Nephron (organoid): ENCODE measurements at regions not wholly inside any gene's neighbourhood (a gene's known extent, or its start where the extent isn't known, plus 50 kb on each side); places are given as distances from the start of the nearest gene placed in this dataset.

ENCODE experiments used
- H3K27ac Mint-ChIP-seq, 3 experiments: 2 replicates each; pipeline ENCODE4 v1.8.0; 2020; ENCODE audit warnings: mixed read lengths in 3 of 3, mild to moderate bottlenecking in 2 of 3, moderate library complexity in 1 of 3
- H3K27me3 Mint-ChIP-seq: 2 replicates; pipeline ENCODE4 v1.8.0; 2021; ENCODE audit warnings: low read depth, mild to moderate bottlenecking, moderate library complexity, mixed read lengths
- H3K36me3 Mint-ChIP-seq: 2 replicates; pipeline ENCODE4 v1.8.0; 2020; ENCODE audit warnings: low read depth, mixed read lengths
- H3K4me1 Mint-ChIP-seq: 2 replicates; pipeline ENCODE4 v1.8.0; 2020; ENCODE audit warnings: mixed read lengths
- H3K4me3 Mint-ChIP-seq, 3 experiments: 2 replicates each; pipeline ENCODE4 v1.8.0; 2020; ENCODE audit warnings: mild to moderate bottlenecking in 3 of 3, mixed read lengths in 3 of 3, moderate library complexity in 2 of 3
- H3K9me3 Mint-ChIP-seq: 2 replicates; pipeline ENCODE4 v1.8.0; 2020; ENCODE audit warnings: mixed read lengths
- TF ChIP-seq, protein P1 (sequence below), 3 experiments: fragments of 200-600 bp; sonication (generic); IDR thresholded peaks; one replicate each; pipeline ENCODE4 v1.5.0; 2021; ENCODE audit warnings: antibody characterized with exemption in 3 of 3; ENCODE audit not compliant: unreplicated experiment in 3 of 3

DNA sequence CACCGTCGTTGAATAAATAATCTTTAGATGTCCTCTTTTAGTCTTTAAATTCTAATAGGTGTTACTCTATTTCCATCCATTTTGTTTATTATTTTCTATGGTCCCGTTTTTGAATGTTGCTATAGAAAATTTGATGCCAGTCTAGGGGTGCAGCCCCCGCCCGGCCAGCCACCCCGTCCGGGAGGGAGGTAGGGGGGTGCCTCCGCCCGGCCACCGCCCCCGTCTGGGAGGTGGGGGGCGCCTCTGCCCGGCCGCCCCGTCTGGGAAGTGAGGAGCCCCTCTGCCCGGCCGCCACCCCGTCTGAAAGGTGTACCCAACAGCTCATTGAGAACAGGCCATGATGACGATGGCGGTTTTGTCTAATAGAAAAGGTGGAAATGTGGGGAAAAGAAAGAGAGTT lies 2372.2 kb upstream of the WWC1 start:
- Mint-ChIP-seq H3K27me3 (no peaks in the 10 kb centered on the region), H3K36me3 (no peaks in the 10 kb centered on the region), H3K4me3 (no peak overlapping the region)

DNA sequence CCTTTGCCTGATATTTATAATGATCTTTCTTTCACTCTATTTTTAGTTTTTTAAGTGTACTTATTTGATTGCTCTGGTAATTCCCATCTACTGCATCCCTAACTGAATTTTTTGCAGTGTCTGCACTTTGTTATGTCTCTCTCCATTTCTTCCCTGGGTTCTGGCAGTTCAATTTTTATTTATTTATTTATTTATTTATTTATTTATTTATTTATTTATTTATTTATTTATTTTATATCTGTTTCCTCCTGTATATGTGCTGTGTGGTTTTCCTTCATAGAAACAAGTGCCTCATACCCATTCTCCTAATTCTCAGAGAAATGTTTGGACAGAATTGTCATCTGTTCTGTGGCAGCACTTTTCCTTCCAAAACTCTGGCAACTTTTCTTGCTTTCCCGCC lies 2370.8 kb upstream of the WWC1 start:
- no peaks in the 10 kb centered on the region for H3K4me1 Mint-ChIP-seq
- H3K27ac Mint-ChIP-seq, result no peak overlapping the region
- H3K4me3 Mint-ChIP-seq, result no peak overlapping the region
- TF ChIP-seq, protein P1, sequence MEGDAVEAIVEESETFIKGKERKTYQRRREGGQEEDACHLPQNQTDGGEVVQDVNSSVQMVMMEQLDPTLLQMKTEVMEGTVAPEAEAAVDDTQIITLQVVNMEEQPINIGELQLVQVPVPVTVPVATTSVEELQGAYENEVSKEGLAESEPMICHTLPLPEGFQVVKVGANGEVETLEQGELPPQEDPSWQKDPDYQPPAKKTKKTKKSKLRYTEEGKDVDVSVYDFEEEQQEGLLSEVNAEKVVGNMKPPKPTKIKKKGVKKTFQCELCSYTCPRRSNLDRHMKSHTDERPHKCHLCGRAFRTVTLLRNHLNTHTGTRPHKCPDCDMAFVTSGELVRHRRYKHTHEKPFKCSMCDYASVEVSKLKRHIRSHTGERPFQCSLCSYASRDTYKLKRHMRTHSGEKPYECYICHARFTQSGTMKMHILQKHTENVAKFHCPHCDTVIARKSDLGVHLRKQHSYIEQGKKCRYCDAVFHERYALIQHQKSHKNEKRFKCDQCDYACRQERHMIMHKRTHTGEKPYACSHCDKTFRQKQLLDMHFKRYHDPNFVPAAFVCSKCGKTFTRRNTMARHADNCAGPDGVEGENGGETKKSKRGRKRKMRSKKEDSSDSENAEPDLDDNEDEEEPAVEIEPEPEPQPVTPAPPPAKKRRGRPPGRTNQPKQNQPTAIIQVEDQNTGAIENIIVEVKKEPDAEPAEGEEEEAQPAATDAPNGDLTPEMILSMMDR (IDR thresholded peaks at IDR 0.05; ENCODE audit: unreplicated experiment in 3 of 3), result no peak
- H3K9me3 Mint-ChIP-seq, result no peaks in the 10 kb centered on the region
- no peaks in the 10 kb centered on the region for H3K36me3 Mint-ChIP-seq
- H3K27me3 Mint-ChIP-seq, result no peaks in the 10 kb centered on the region

More for the DNA sequence above, 2372.2 kb upstream of the WWC1 start:
- no peak overlapping the region for H3K27ac Mint-ChIP-seq
- H3K4me1 Mint-ChIP-seq, result no peaks in the 10 kb centered on the region
- TF ChIP-seq, protein P1 (IDR thresholded peaks at IDR 0.05; ENCODE audit: unreplicated experiment in 3 of 3), result no peak
- H3K9me3 Mint-ChIP-seq, result no peaks in the 10 kb centered on the region

DNA sequence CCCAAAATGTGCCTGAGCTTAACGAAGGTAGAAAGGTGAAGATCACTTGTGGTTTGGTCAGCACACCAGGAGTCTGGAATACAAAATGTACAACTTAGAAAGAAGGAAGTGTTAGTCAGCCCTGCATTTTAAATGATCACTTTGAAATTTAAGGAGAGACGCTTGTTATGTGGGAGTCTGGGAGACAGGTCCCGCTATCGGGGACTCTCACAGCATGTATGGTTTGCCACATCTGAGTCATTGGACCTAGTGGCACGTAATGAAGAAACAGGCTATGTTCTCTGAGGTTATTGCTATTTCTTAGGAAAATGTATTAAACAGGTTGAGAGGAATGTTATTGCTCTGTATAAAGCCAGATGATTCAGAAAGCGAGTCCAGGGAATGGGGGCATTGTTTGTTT lies 2362.5 kb upstream of the WWC1 start:
- H3K4me3 Mint-ChIP-seq, result no peak overlapping the region
- H3K9me3 Mint-ChIP-seq, result peaks cover 5% of the 10 kb centered on the region
- no peak overlapping the region for H3K27ac Mint-ChIP-seq
- H3K36me3 Mint-ChIP-seq, result no peaks in the 10 kb centered on the region
- no peaks in the 10 kb centered on the region for H3K4me1 Mint-ChIP-seq
- no peaks in the 10 kb centered on the region for H3K27me3 Mint-ChIP-seq
- TF ChIP-seq, protein P1 (IDR thresholded peaks at IDR 0.05; ENCODE audit: unreplicated experiment in 3 of 3), result no peak

DNA sequence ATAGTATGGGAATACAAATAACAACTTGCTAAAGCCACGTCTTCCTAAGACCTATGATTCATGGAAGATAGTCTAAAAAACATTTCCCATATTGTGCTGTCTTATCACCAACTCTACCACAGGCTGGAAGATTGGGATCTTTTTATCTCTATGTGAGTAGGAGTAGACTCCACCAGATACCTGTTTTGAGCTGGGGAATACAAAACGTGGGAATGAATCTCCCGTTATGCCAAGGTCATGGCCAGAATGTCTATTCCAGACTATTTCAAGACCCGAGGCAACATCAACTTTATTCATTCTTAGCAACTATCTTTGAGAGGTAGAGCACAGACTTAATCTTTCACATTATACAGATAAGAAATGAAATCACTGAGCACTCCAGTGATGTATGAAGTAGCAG lies 2350.9 kb upstream of the WWC1 start:
- Mint-ChIP-seq H3K36me3 (no peaks in the 10 kb centered on the region), H3K27me3 (no peaks in the 10 kb centered on the region), H3K4me1 (no peaks in the 10 kb centered on the region), H3K4me3 (no peak overlapping the region), H3K9me3 (no peaks in the 10 kb centered on the region), H3K27ac (no peak overlapping the region)
- TF ChIP-seq, protein P1 (IDR thresholded peaks at IDR 0.05; ENCODE audit: unreplicated experiment in 3 of 3), result no peak

DNA sequence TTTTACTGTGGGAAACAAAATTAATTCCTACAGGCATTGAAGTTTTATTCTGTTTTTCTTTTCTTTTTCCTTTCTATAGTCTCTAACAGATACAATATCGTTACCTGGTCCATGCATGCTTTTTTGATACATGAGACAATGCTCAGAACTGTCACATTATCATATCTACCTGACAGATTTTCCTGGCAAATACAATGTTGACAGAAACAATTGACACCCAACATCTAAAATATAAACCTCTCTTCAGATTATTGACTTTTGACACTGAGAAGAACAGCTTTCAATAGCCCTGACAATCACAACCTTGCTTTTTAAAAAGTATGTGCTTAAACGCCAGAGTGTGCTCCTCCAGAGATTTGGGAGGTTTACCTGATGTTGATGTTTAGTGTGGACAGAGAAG lies 2334.6 kb upstream of the WWC1 start:
- TF ChIP-seq, protein P1 (IDR thresholded peaks at IDR 0.05; ENCODE audit: unreplicated experiment in 3 of 3), result no peak
- no peaks in the 10 kb centered on the region for H3K9me3 Mint-ChIP-seq
- peaks cover 4% of the 10 kb centered on the region for H3K4me1 Mint-ChIP-seq
- no peaks in the 10 kb centered on the region for H3K36me3 Mint-ChIP-seq
- no peak overlapping the region for H3K4me3 Mint-ChIP-seq
- no peak overlapping the region for H3K27ac Mint-ChIP-seq
- no peaks in the 10 kb centered on the region for H3K27me3 Mint-ChIP-seq

DNA sequence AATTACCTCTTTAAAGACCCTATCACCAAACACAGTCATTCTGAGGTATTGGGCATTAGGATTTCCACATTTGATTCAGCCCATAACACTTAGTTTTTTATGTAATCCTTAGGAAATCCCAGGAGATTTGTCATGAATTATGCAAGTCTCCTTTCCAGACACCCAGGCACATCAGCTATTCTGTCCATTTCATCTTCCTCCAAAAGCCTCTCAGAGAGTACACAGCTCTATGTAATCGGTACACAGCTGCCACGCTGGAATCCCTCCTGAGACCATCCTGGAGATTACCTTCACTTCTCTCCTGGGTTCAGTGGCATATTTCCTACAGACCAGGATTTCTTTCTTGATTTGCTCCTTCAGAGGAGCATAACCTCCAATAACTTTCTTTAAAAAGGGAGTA lies 2309.8 kb upstream of the WWC1 start:
- no peak overlapping the region for H3K4me3 Mint-ChIP-seq
- no peaks in the 10 kb centered on the region for H3K27me3 Mint-ChIP-seq
- no peaks in the 10 kb centered on the region for H3K36me3 Mint-ChIP-seq
- TF ChIP-seq, protein P1 (IDR thresholded peaks at IDR 0.05; ENCODE audit: unreplicated experiment in 3 of 3), result no peak
- H3K4me1 Mint-ChIP-seq, result no peaks in the 10 kb centered on the region
- no peaks in the 10 kb centered on the region for H3K9me3 Mint-ChIP-seq
- no peak overlapping the region for H3K27ac Mint-ChIP-seq
